Peyer's patch (tissue), 4 donors: ENCODE measurements at regions not wholly inside any gene's neighbourhood (a gene's known extent, or its start where the extent isn't known, plus 50 kb on each side); places are given as distances from the start of the nearest gene placed in this dataset.
A peak's percentile ranks its signal among the peaks of the same experiment; 100 is the strongest.

Source experiments
- CTCF ChIP-seq, 6 experiments: fragments of 450-650 bp in 4 of 6; fragments of 200-600 bp in 2 of 6; sonication (generic) in 1 of 6; IDR thresholded peaks; one replicate each; pipeline ENCODE4 v1.5.1; 2017 to 2019; ENCODE audit warnings: antibody characterized with exemption in 6 of 6, mild to moderate bottlenecking in 3 of 6, moderate library complexity in 1 of 6
- POLR2A ChIP-seq, 2 donors: fragments of 450-650 bp; IDR thresholded peaks; one replicate each; pipeline ENCODE4 v1.5.1; 2017; ENCODE audit warnings: antibody characterized with exemption in 2 of 2, mild to moderate bottlenecking in 2 of 2, moderate library complexity in 2 of 2

- TF ChIP-seq POLR2A (IDR thresholded peaks at IDR 0.05) (no peak), CTCF (IDR thresholded peaks at IDR 0.05) (peak in 4 of 6 experiments; percentile 33 to 52 (median 47))
Observed at GRCh38 chr7:72493850-72494661, 81.9 kb upstream of the CALN1 start.
